Left lung (tissue), 4 donors: ENCODE measurements at regions not wholly inside any gene's neighbourhood (a gene's known extent, or its start where the extent isn't known, plus 50 kb on each side); places are given as distances from the start of the nearest gene placed in this dataset.

ENCODE experiments used
- ATAC-seq: fragments of 200-7000 bp; cut with Tn5 transposase; one replicate; pipeline ENCODE4 v1.9.1; 2020; ENCODE audit warnings: moderate library complexity
- DNase-seq, 4 donors: peaks; one replicate each; pipeline ENCODE4 v3.0.0-alpha.2; 2013 to 2020
- H3K27ac ChIP-seq, 2 donors: fragments of 200-600 bp; sonication (generic) in 1 of 2; one replicate each; pipeline versions ENCODE4 v1.5.0 to v1.8.0; 2020 to 2021
- H3K27me3 ChIP-seq, 2 donors: fragments of 200-600 bp; sonication (generic) in 1 of 2; one replicate each; pipeline versions ENCODE4 v1.5.0 to v1.8.0; 2020 to 2021
- H3K36me3 ChIP-seq, 2 donors: fragments of 200-600 bp; sonication (generic) in 1 of 2; one replicate each; pipeline versions ENCODE4 v1.5.0 to v1.8.0; 2020 to 2021
- H3K4me1 ChIP-seq, 2 donors: fragments of 200-600 bp; one replicate each; pipeline ENCODE4 v1.8.0; 2021
- H3K4me3 ChIP-seq, 2 donors: fragments of 200-600 bp; sonication (generic) in 1 of 2; one replicate each; pipeline versions ENCODE4 v1.5.0 to v1.8.0; 2020 to 2021; ENCODE audit warnings: mild to moderate bottlenecking in 1 of 2
- H3K9me3 ChIP-seq, 2 donors: fragments of 200-600 bp; sonication (generic) in 1 of 2; one replicate each; pipeline versions ENCODE4 v1.5.0 to v1.8.0; 2020 to 2021
- intact Hi-C, 2 donors: fragments of 100-400 bp; cut with DNase I; formaldehyde crosslinking; loops; one replicate each; pipeline versions ENCODE4 v1.11.2 to v1.14.2; 2022
- TF ChIP-seq, protein P1 (sequence below), 2 donors: fragments of 200-600 bp; sonication (generic) in 1 of 2; IDR thresholded peaks; one replicate each; pipeline versions ENCODE4 v1.5.0 to v1.8.0; 2021; ENCODE audit warnings: antibody characterized with exemption in 2 of 2
- donor health status: DM: no; HTN: yes; CAD: no.
- donor health status: DM: no; HTN: no; CAD: no.

DNA sequence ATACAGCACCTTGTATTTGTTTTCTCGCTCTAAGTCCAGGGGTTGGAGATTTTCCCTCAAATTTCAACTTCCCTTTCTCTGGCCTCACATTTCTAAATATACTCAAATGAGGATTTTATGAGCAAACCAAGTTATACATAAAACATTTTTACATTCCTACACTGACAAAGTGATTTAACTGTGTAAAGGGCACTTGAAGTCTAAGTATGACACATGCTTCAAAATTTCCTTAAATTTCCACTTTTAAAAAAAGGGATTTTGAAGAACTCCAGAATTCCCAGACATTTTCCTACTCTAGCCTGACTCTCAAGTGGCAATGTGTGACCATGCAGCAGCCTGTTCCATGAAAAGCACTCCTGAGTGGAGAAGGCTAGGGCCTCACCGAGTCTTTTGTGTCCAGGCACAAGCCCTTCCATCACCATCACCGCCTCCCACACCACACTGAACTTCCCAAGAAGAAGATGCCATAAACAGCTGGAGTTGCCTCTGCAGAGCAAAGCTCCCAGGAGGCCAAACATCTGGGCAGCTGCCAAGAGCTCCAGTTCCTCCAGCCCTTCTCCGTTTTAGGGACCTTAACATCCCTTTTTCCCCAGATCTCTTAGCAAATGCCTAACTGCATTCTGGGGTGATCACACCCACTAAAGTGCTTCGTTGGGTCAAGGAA is 68.9 kb downstream of the NCR2 start:
- H3K4me1 ChIP-seq = no peaks in the 10 kb centered on the region
- ATAC-seq (no peak), DNase-seq (peak in 1 of 4 donors; percentile 39)
- no peak overlapping the region for H3K27ac ChIP-seq
- intact Hi-C loops = no loop called here
- no peaks in the 10 kb centered on the region for H3K36me3 ChIP-seq
- TF ChIP-seq, protein P1, sequence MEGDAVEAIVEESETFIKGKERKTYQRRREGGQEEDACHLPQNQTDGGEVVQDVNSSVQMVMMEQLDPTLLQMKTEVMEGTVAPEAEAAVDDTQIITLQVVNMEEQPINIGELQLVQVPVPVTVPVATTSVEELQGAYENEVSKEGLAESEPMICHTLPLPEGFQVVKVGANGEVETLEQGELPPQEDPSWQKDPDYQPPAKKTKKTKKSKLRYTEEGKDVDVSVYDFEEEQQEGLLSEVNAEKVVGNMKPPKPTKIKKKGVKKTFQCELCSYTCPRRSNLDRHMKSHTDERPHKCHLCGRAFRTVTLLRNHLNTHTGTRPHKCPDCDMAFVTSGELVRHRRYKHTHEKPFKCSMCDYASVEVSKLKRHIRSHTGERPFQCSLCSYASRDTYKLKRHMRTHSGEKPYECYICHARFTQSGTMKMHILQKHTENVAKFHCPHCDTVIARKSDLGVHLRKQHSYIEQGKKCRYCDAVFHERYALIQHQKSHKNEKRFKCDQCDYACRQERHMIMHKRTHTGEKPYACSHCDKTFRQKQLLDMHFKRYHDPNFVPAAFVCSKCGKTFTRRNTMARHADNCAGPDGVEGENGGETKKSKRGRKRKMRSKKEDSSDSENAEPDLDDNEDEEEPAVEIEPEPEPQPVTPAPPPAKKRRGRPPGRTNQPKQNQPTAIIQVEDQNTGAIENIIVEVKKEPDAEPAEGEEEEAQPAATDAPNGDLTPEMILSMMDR (IDR thresholded peaks at IDR 0.05) = no peak
- H3K9me3 ChIP-seq = peaks cover 0 to 6% of the 10 kb centered on the region in 2 donors
- peaks cover 0 to 81% of the 10 kb centered on the region in 2 donors for H3K27me3 ChIP-seq
- no peak overlapping the region for H3K4me3 ChIP-seq

DNA sequence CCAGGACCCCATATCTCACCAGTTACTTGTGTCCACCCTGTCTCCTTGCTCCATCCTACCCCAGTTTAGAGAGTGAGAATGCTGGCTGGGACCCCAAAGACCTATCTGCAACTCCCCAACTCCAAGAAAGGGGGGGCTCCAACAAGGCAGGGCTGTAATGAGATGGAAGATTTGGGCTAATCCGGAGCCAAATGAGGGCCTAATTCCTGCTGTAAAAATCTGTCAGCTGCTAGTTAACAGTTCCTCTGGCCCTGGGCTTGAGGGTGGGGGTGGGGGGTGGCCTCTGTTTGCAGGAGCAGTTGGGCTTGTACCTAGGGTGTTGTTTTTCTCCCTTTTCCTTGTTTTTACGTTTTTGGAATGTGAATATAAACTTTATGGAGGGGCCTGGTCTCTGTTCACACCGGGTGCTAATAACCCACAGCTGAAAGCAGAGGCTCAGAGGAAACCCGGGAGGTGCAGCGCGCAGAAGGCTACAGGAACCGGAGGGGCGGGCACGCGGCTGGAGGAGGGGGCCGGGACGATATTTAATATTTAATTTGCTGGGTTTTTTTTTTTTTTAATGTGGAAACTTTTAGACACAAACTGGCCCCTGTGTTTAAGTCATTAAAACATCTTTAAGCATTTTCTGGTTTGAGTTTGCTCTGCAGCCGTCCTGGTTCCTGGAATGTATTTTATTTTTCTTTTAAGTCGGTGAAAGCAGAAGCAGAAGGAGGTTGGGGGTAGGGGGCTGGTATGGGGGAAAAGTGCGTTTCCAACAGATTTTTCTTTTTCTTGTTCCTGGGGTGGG is 70.7 kb downstream of the NCR2 start:
- H3K27me3 ChIP-seq = peaks cover 0 to 83% of the 10 kb centered on the region in 2 donors
- DNase-seq (no peak), ATAC-seq (no peak)
- H3K9me3 ChIP-seq = peaks cover 0 to 4% of the 10 kb centered on the region in 2 donors
- no peak overlapping the region for H3K4me3 ChIP-seq
- H3K36me3 ChIP-seq = no peaks in the 10 kb centered on the region
- no peaks in the 10 kb centered on the region for H3K4me1 ChIP-seq
- no peak overlapping the region for H3K27ac ChIP-seq
- TF ChIP-seq, protein P1 (IDR thresholded peaks at IDR 0.05) = no peak
- intact Hi-C loops = no loop called here

DNA sequence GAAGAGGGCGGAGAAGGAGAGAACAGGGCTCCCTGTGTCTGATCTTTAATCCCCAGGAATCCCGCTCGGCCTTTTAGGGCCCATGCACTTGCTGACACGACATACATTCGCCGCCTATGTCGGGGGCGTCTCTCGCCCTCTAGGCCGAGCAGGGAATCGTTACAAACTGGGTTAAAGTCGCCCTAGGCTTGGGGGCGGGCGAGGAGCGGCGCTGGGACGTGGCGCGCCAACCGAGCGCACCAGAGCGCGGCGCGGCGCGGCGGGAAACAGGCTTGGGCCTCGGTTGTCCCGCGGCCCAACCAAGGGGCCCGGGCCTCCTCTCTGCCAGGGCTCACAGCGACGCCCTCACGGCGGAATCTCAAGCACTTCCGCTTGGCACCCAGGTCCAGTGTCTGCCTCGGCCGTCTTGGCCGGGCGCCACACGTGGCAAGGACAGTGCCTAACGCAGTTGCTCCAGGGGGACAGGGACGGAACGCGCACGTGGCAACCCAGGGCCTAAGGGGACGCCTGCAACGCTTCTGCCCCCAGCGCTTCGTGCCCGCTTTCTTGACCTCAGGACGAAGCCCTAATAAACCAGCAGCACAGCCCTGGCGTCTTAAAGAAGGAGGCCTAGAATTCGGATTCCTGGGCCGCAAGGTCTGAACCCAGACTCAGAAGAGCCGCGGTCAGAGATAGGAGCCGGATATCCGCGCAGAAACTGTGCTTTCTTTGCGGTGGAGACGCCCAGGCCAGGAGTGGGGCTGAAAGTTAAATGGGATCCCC is 71.5 kb downstream of the NCR2 start:
- intact Hi-C loops = no loop called here
- no peak overlapping the region for H3K4me3 ChIP-seq
- H3K4me1 ChIP-seq = no peaks in the 10 kb centered on the region
- TF ChIP-seq, protein P1 (IDR thresholded peaks at IDR 0.05) = no peak
- H3K27ac ChIP-seq = no peak overlapping the region
- H3K27me3 ChIP-seq = peaks cover 0 to 76% of the 10 kb centered on the region in 2 donors
- H3K36me3 ChIP-seq = no peaks in the 10 kb centered on the region
- H3K9me3 ChIP-seq = no peaks in the 10 kb centered on the region
- DNase-seq (peak in 2 of 4 donors; percentile 61 to 79), ATAC-seq (peak; percentile 61)

DNA sequence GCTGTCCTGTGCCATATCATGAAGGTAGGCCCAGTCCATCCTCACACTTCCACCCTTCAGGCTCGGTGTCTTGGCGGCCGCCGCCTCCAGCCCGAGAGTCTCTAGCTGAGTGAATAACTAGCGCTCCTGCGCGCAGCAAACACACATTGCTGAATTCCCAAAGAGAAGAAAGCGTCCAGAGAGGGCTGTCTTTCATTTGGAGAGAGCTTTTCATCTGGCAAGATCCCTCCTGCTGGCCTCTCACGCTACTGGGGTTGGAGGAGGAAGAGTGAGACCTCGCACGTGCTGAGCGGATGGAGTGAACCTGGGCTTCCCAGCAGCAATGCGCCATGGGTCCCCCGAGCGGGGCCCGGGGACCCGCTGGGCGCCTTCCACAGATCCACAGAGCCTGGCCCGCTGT is 73.2 kb downstream of the NCR2 start:
- TF ChIP-seq, protein P1 (IDR thresholded peaks at IDR 0.05) = no peak
- Histone ChIP-seq H3K36me3 (no peaks in the 10 kb centered on the region), H3K27ac (no peak overlapping the region), H3K9me3 (no peaks in the 10 kb centered on the region), H3K4me1 (no peaks in the 10 kb centered on the region), H3K4me3 (no peak overlapping the region), H3K27me3 (peaks cover 0 to 75% of the 10 kb centered on the region in 2 donors)
- DNase-seq (no peak), ATAC-seq (no peak)
- intact Hi-C loops = no loop called here

DNA sequence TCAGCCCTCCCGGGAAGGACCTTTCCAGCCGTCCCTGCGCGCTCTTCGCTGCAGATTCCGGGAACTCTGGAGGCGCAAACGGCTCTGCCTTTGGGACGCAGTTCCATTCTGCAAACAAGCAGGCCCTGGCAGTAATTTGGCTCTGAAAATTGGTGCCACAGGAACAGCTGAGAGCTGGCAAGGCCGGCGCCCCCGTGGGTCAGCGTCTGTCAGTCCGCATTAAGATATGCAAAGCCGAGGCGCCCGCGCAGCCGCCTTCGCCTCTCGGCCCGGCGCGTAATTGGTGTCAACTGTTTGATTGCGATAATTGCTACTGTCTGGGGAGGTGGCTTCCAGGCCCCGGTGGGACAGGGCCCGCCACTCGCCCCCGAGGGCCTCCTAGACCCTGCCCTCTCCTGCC is 73.6 kb downstream of the NCR2 start:
- Histone ChIP-seq H3K4me3 (no peak overlapping the region), H3K4me1 (no peaks in the 10 kb centered on the region), H3K36me3 (no peaks in the 10 kb centered on the region), H3K27ac (no peak overlapping the region), H3K27me3 (peaks cover 0 to 75% of the 10 kb centered on the region in 2 donors), H3K9me3 (no peaks in the 10 kb centered on the region)
- no peak for ATAC-seq
- no peak for DNase-seq
- TF ChIP-seq, protein P1 (IDR thresholded peaks at IDR 0.05) = no peak
- intact Hi-C loops = no loop called here
